HCT116 (cell line): ENCODE measurements at regions not wholly inside any gene's neighbourhood (a gene's known extent, or its start where the extent isn't known, plus 50 kb on each side); places are given as distances from the start of the nearest gene placed in this dataset.

ENCODE experiments used
- ATAC-seq: fragments of 200-7000 bp; cut with Tn5 transposase; 2 replicates; pipeline ENCODE4 v1.9.1; 2020; ENCODE audit warnings: mild to moderate bottlenecking, moderate library complexity
- BruUV-seq: library from RNA; stranded (reverse); fragments of 400-500 nt; replicated peaks from 2 replicates; lab custom pipeline; 2021; lab: Mats Ljungman, UMichigan
- CTCF ChIA-PET: fragments of 300-600 bp; sonication (Branson Sonifier 250); formaldehyde crosslinking; loops from one replicate; lab custom pipeline; 2021; ENCODE audit warnings: antibody characterized with exemption; lab: Charles Lee
- POLR2A ChIA-PET: fragments of 300-600, 350-600 bp; sonication (Branson Sonifier 250); formaldehyde crosslinking; loops from one replicate; lab custom pipeline; 2021; ENCODE audit warnings: antibody characterized with exemption; lab: Charles Lee
- RAD21 ChIA-PET, 2 experiments: fragments of 300-600 bp; sonication (Branson Sonifier 250); formaldehyde crosslinking; loops; one replicate each; lab custom pipeline; 2023; ENCODE audit warnings: low total read pairs in 2 of 2; ENCODE audit not compliant: uncharacterized antibody in 2 of 2, unreplicated experiment in 2 of 2, low non-redundant PET in 1 of 2; lab: Charles Lee
- DNase-seq: peaks from one replicate; pipeline ENCODE4 v3.0.0-alpha.2; 2010; ENCODE audit warnings: low read depth, low spot score
- H2AFZ ChIP-seq: fragments of 200-600 bp; shearing (Covaris generic), sonication (generic); 2 replicates; pipeline ENCODE4 v1.6.1; 2017; ENCODE audit warnings: low read depth, mixed run types, mixed read lengths, antibody characterized with exemption, low read length; ENCODE audit not compliant: poor library complexity, severe bottlenecking
- H3K27ac ChIP-seq: 2 replicates; pipeline ENCODE4 v1.5.1; 2012; ENCODE audit warnings: low read depth, low read length
- H3K27me3 ChIP-seq: fragments of 200-600 bp; sonication (generic); 2 replicates; pipeline ENCODE4 v1.6.1; 2016; ENCODE audit warnings: mixed run types, low read length, mixed read lengths; ENCODE audit not compliant: insufficient read depth
- H3K36me3 ChIP-seq, 2 experiments: fragments of 200-500 bp in 1 of 2; fragments of 200-600 bp in 1 of 2; sonication (Bioruptor generic) in 1 of 2; sonication (generic) in 1 of 2; 2 replicates each; pipeline versions ENCODE4 v1.5.1 to v1.6.1; 2014 to 2016; ENCODE audit warnings: low read length in 2 of 2, inconsistent platforms in 1 of 2, mixed read lengths in 1 of 2, mixed run types in 1 of 2; ENCODE audit not compliant: insufficient read depth in 2 of 2, control insufficient read depth in 1 of 2
- H3K4me1 ChIP-seq, 2 experiments: fragments of 200-600 bp in 1 of 2; sonication (generic) in 1 of 2; 2 replicates each; pipeline versions ENCODE4 v1.5.1 to v1.6.1; 2012 to 2017; ENCODE audit warnings: low read length in 2 of 2, inconsistent platforms in 1 of 2, mild to moderate bottlenecking in 1 of 2, mixed read lengths in 1 of 2, mixed run types in 1 of 2, moderate library complexity in 1 of 2; ENCODE audit not compliant: insufficient read depth in 2 of 2, control insufficient read depth in 1 of 2
- H3K4me2 ChIP-seq: fragments of 200-600 bp; sonication (generic); 2 replicates; pipeline ENCODE4 v1.6.1; 2017; ENCODE audit warnings: mixed run types, low read length, mixed read lengths
- H3K4me3 ChIP-seq, 2 experiments: fragments of 200-600 bp in 1 of 2; sonication (generic) in 1 of 2; replicated peaks in 1 of 2; 2 replicates each; pipeline ENCODE4 v1.5.1; 2011 to 2016; ENCODE audit warnings: low read length in 2 of 2, control low read depth in 1 of 2, low read depth in 1 of 2, mild to moderate bottlenecking in 1 of 2, mixed read lengths in 1 of 2, mixed run types in 1 of 2
- H3K79me2 ChIP-seq: fragments of 200-600 bp; sonication (generic); 2 replicates; pipeline ENCODE4 v1.6.1; 2017; ENCODE audit warnings: mild to moderate bottlenecking, mixed run types, low read length, moderate library complexity, mixed read lengths; ENCODE audit not compliant: insufficient read depth
- H3K9ac ChIP-seq: fragments of 200-600 bp; sonication (generic); 2 replicates; pipeline ENCODE4 v1.6.1; 2016; ENCODE audit warnings: low read length, mixed read lengths
- H3K9me2 ChIP-seq: fragments of 200-600 bp; sonication (generic), shearing (Covaris generic); 2 replicates; pipeline ENCODE4 v1.6.1; 2017; ENCODE audit warnings: mixed run types, mild to moderate bottlenecking, moderate library complexity; ENCODE audit not compliant: insufficient read depth
- H3K9me3 ChIP-seq, 2 experiments: fragments of 200-500 bp in 1 of 2; fragments of 200-600 bp in 1 of 2; sonication (Bioruptor generic) in 1 of 2; sonication (generic) in 1 of 2; 2 replicates each; pipeline ENCODE4 v1.6.1; 2014 to 2017; ENCODE audit warnings: low read length in 2 of 2, mixed read lengths in 2 of 2, inconsistent platforms in 1 of 2, low read depth in 1 of 2, mild to moderate bottlenecking in 1 of 2, mixed run types in 1 of 2, moderate library complexity in 1 of 2; ENCODE audit not compliant: control insufficient read depth in 1 of 2, insufficient read depth in 1 of 2
- H4K20me1 ChIP-seq: fragments of 200-600 bp; sonication (generic), shearing (Covaris generic); 2 replicates; pipeline ENCODE4 v1.6.1; 2017; ENCODE audit warnings: mixed run types, mild to moderate bottlenecking, moderate library complexity; ENCODE audit not compliant: insufficient read depth
- ATF3 ChIP-seq: IDR thresholded peaks from 2 replicates; pipeline ENCODE4 v1.6.1; 2012
- CBX3 ChIP-seq: IDR thresholded peaks from 2 replicates; pipeline ENCODE4 v1.6.1; 2012; ENCODE audit warnings: low read depth
- CEBPB ChIP-seq: IDR thresholded peaks from 2 replicates; pipeline ENCODE4 v1.6.1; 2012; ENCODE audit warnings: low read depth
- CTCF ChIP-seq, 3 experiments: fragments of 200-600 bp in 1 of 3; sonication (generic) in 1 of 3; IDR thresholded peaks in 2 of 3; conservative IDR thresholded peaks in 1 of 3; 2 replicates each; pipeline ENCODE4 v1.5.1; 2012 to 2017; ENCODE audit warnings: low read depth in 2 of 3, low read length in 2 of 3, antibody characterized with exemption in 1 of 3, borderline replicate concordance in 1 of 3, control low read depth in 1 of 3, mild to moderate bottlenecking in 1 of 3, mixed read lengths in 1 of 3, mixed run types in 1 of 3, moderate library complexity in 1 of 3; ENCODE audit not compliant: insufficient read depth in 1 of 3
- EGR1 ChIP-seq: IDR thresholded peaks from 2 replicates; pipeline ENCODE4 v1.6.1; 2012; ENCODE audit warnings: low read depth
- ELF1 ChIP-seq: IDR thresholded peaks from 2 replicates; pipeline ENCODE4 v1.6.1; 2012; ENCODE audit warnings: low read depth, borderline replicate concordance
- EZH2 ChIP-seq: fragments of 200-600 bp; sonication (generic); IDR thresholded peaks from 2 replicates; pipeline ENCODE4 v1.6.1; 2017; ENCODE audit warnings: antibody characterized with exemption, mixed run types
- EZH2phosphoT487 ChIP-seq: fragments of 200-600 bp; IDR thresholded peaks from 2 replicates; pipeline ENCODE4 v1.6.1; 2018; ENCODE audit warnings: antibody characterized with exemption, borderline replicate concordance
- RAD21 ChIP-seq: IDR thresholded peaks from 2 replicates; pipeline ENCODE4 v1.6.1; 2012; ENCODE audit warnings: low read depth, mild to moderate bottlenecking
- REST ChIP-seq: IDR thresholded peaks from 2 replicates; pipeline ENCODE4 v1.6.1; 2012; ENCODE audit warnings: low read depth
- SIN3A ChIP-seq: IDR thresholded peaks from 2 replicates; pipeline ENCODE4 v1.6.1; 2012; ENCODE audit warnings: low read depth
- SP1 ChIP-seq: IDR thresholded peaks from 2 replicates; pipeline ENCODE4 v1.6.1; 2012; ENCODE audit warnings: low read depth
- SRF ChIP-seq: IDR thresholded peaks from 2 replicates; pipeline ENCODE4 v1.6.1; 2012; ENCODE audit warnings: low read depth
- ZFX ChIP-seq: fragments of 450-650 bp; IDR thresholded peaks from 2 replicates; pipeline ENCODE4 v1.6.1; 2017
- intact Hi-C: fragments of 100-400 bp; cut with micrococcal nuclease; formaldehyde crosslinking; loops from 2 replicates; pipeline ENCODE4 v1.10.0; 2022

DNA sequence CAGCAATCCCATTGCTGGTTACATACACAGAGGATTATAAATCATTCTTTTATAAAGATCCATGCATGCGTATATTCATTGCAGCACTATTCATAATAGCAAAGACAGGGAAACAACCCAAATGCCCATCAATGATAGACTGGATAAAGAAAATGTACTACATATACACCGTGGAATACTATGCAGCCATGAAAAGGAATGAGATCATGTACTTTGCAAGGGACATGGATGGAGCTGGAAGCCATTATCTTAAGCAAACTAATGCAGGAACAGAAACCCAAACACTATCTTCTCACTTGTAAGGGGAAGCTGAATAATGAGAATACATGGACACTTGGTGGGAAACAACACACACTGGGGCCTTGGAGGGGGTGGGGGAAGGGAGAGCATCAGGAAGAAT is 529.7 kb downstream of the TBC1D32 start (continued):
- TF ChIP-seq RAD21 = no peak
- no peak for TF ChIP-seq EZH2phosphoT487
- no peak for TF ChIP-seq EZH2
- no peak for TF ChIP-seq ELF1
- TF ChIP-seq REST = no peak
- TF ChIP-seq CEBPB = no peak

GRCh38 chr6:120786682-120787081 is 547.6 kb downstream of the TBC1D32 start:
- Histone ChIP-seq H3K27me3 (no peaks in the 10 kb centered on the region), H3K9ac (no peak overlapping the region), H3K4me1 (no peaks in the 10 kb centered on the region), H3K36me3 (no peaks in the 10 kb centered on the region), H3K79me2 (no peaks in the 10 kb centered on the region), H3K4me3 (no peak overlapping the region), H3K4me2 (no peak overlapping the region), H3K27ac (no peak overlapping the region)
- no peak for DNase-seq
- no peak for ATAC-seq
- no TSS peak for BruUV-seq
- no peak for TF ChIP-seq CBX3
- no peak for TF ChIP-seq ELF1
- TF ChIP-seq EZH2 = no peak
- TF ChIP-seq SRF = no peak
- TF ChIP-seq ZFX = no peak
- TF ChIP-seq ATF3 = no peak
- TF ChIP-seq CTCF (IDR thresholded peaks at IDR 0.05 in 2 of 3, conservative IDR thresholded peaks at IDR 0.05 in 1 of 3; ENCODE audit: borderline replicate concordance in 1 of 3, insufficient read depth in 1 of 3, low read depth in 2 of 3, low read length in 2 of 3) = no peak
- no peak for TF ChIP-seq EGR1
- no peak for TF ChIP-seq SIN3A
- no peak for TF ChIP-seq SP1
- TF ChIP-seq EZH2phosphoT487 = no peak
- TF ChIP-seq, all 23 proteins: peak for 0
- Histone ChIP-seq H3K9me2 (no peaks in the 10 kb centered on the region), H3K9me3 (no peaks in the 10 kb centered on the region), H2AFZ (no peak overlapping the region), H4K20me1 (no peaks in the 10 kb centered on the region; the same call in 1 of the 2 replicates)
- POLR2A ChIA-PET = no interaction called here
- RAD21 ChIA-PET = no interaction called here
- intact Hi-C loops = no loop called here
- CTCF ChIA-PET = no interaction called here
